Liver (tissue), 8 donors: ENCODE measurements at regions not wholly inside any gene's neighbourhood (a gene's known extent, or its start where the extent isn't known, plus 50 kb on each side); places are given as distances from the start of the nearest gene placed in this dataset.

ENCODE experiments used
- DNase-seq: peaks from one replicate; pipeline ENCODE4 v3.0.0-alpha.2; 2017; ENCODE audit warnings: low spot score
- H3K27ac ChIP-seq, 2 donors: one replicate each; pipeline ENCODE4 v1.7.0; 2013; ENCODE audit warnings: inconsistent platforms in 2 of 2, low read length in 2 of 2, control low read depth in 1 of 2, low read depth in 1 of 2, mild to moderate bottlenecking in 1 of 2
- H3K27me3 ChIP-seq, 4 donors: one replicate each; pipeline versions ENCODE4 v1.6.1 to v1.7.0; 2013; ENCODE audit warnings: low read length in 3 of 4, inconsistent platforms in 1 of 4, mild to moderate bottlenecking in 1 of 4, moderate library complexity in 1 of 4; ENCODE audit not compliant: control insufficient read depth in 4 of 4, insufficient read depth in 4 of 4
- H3K36me3 ChIP-seq, 4 donors: one replicate each; pipeline versions ENCODE4 v1.6.1 to v1.7.0; 2013; ENCODE audit warnings: low read length in 3 of 4, mild to moderate bottlenecking in 3 of 4, low read depth in 1 of 4, moderate library complexity in 1 of 4; ENCODE audit not compliant: control insufficient read depth in 4 of 4, insufficient read depth in 3 of 4
- H3K4me1 ChIP-seq, 4 donors: one replicate each; pipeline versions ENCODE4 v1.6.1 to v1.7.0; 2013; ENCODE audit warnings: low read length in 3 of 4, mild to moderate bottlenecking in 3 of 4, moderate library complexity in 1 of 4; ENCODE audit not compliant: control insufficient read depth in 4 of 4, insufficient read depth in 4 of 4
- H3K4me3 ChIP-seq, 3 donors: one replicate each; pipeline versions ENCODE4 v1.6.1 to v1.7.0; 2013; ENCODE audit warnings: low read length in 3 of 3, control low read depth in 1 of 3, low read depth in 1 of 3, mild to moderate bottlenecking in 1 of 3
- H3K9ac ChIP-seq, 2 donors: one replicate each; pipeline ENCODE4 v1.7.0; 2013; ENCODE audit warnings: low read length in 2 of 2, mild to moderate bottlenecking in 2 of 2, moderate library complexity in 2 of 2, control low read depth in 1 of 2, low read depth in 1 of 2
- H3K9me3 ChIP-seq, 4 donors: one replicate each; pipeline versions ENCODE4 v1.6.1 to v1.7.0; 2013; ENCODE audit warnings: low read length in 3 of 4; ENCODE audit not compliant: control insufficient read depth in 4 of 4
- ATF3 ChIP-seq: IDR thresholded peaks from 2 replicates; pipeline ENCODE4 v1.6.1; 2016; ENCODE audit warnings: antibody characterized with exemption
- EGR1 ChIP-seq, 2 donors: IDR thresholded peaks; 2 replicates each; pipeline ENCODE4 v1.6.1; 2016 to 2018; ENCODE audit warnings: antibody characterized with exemption in 2 of 2, low read depth in 2 of 2
- FOXA2 ChIP-seq: IDR thresholded peaks from 2 replicates; pipeline ENCODE4 v1.6.1; 2016; ENCODE audit warnings: antibody characterized with exemption
- GABPA ChIP-seq, 2 donors: IDR thresholded peaks in 1 of 2; conservative IDR thresholded peaks in 1 of 2; 2 replicates each; pipeline ENCODE4 v1.6.1; 2016; ENCODE audit warnings: antibody characterized with exemption in 2 of 2, mild to moderate bottlenecking in 1 of 2, moderate library complexity in 1 of 2
- HNF4A ChIP-seq, 2 donors: conservative IDR thresholded peaks; 2 replicates each; pipeline ENCODE4 v1.6.1; 2016; ENCODE audit warnings: antibody characterized with exemption in 2 of 2, mild to moderate bottlenecking in 2 of 2
- HNF4G ChIP-seq: IDR thresholded peaks from 2 replicates; pipeline ENCODE4 v1.6.1; 2016; ENCODE audit warnings: antibody characterized with exemption
- JUND ChIP-seq, 2 donors: IDR thresholded peaks; 2 replicates each; pipeline ENCODE4 v1.6.1; 2016; ENCODE audit warnings: antibody characterized with exemption in 2 of 2
- MAX ChIP-seq: IDR thresholded peaks from 2 replicates; pipeline ENCODE4 v1.6.1; 2016; ENCODE audit warnings: antibody characterized with exemption
- NR2F2 ChIP-seq: IDR thresholded peaks from 2 replicates; pipeline ENCODE4 v1.6.1; 2016; ENCODE audit warnings: antibody characterized with exemption
- RAD21 ChIP-seq, 2 donors: IDR thresholded peaks; 2 replicates each; pipeline ENCODE4 v1.6.1; 2016; ENCODE audit warnings: antibody characterized with exemption in 2 of 2, mild to moderate bottlenecking in 2 of 2
- REST ChIP-seq: IDR thresholded peaks from 2 replicates; pipeline ENCODE4 v1.6.1; 2016; ENCODE audit warnings: antibody characterized with exemption, mild to moderate bottlenecking
- RXRA ChIP-seq, 2 donors: IDR thresholded peaks; 2 replicates each; pipeline ENCODE4 v1.6.1; 2017 to 2018; ENCODE audit warnings: antibody characterized with exemption in 2 of 2, mild to moderate bottlenecking in 1 of 2
- SP1 ChIP-seq: IDR thresholded peaks from 2 replicates; pipeline ENCODE4 v1.6.1; 2018; ENCODE audit warnings: antibody characterized with exemption, mild to moderate bottlenecking
- TAF1 ChIP-seq: conservative IDR thresholded peaks from 2 replicates; pipeline ENCODE4 v1.6.1; 2016; ENCODE audit warnings: antibody characterized with exemption, mild to moderate bottlenecking
- YY1 ChIP-seq: IDR thresholded peaks from 2 replicates; pipeline ENCODE4 v1.6.1; 2016; ENCODE audit warnings: antibody characterized with exemption, mild to moderate bottlenecking
- ZBTB33 ChIP-seq: IDR thresholded peaks from 2 replicates; pipeline ENCODE4 v1.6.1; 2016; ENCODE audit warnings: antibody characterized with exemption
- WGBS: extraction: QIAGEN DNeasy Blood & Tissue Kit; methylation state at CpG from one replicate; pipeline ENCODE4 v1.1.7; 2013; 5-methylcytosine and 5-hydroxymethylcytosine counted together
- TF ChIP-seq, protein P1 (sequence below): fragments of 150-350 bp; IDR thresholded peaks from 2 replicates; pipeline ENCODE4 v1.5.1; 2017; ENCODE audit warnings: improper control_type of control experiment, low read depth, low read length; ENCODE audit not compliant: missing input control
- donor health status: healthy.
- donor health status: healthy.
- donor health status: healthy.
- donor health status: healthy.
- donor health status: healthy.

DNA sequence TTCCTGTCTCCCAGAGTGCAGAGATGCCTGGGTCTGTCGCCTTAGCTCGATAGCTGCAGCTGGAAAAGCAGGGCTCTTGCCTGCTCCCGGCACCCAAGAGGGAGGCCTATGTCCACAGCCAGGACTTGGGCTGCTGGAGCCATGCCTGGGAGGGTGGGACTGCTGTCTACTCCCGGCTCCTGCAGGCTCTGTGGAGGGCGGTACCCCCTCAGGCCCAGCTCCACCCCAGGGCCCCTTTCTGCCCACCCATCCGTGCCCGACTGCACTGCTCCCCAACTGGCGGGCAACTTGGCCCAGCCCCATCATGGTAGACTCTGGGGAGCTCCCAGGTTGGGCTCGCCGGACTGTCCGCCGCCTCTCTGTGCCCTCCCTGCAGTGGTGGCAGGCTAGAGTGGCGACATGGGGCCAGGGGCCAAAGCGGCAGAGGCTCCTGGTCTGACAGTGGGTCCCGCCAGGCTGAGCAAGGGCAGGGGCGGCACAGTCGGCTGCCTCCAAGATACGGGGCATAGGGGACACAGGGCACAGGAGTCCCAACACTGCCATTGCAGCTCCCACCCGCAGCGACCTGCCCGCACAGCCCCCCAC is 901.0 kb downstream of the CCDC85A start:
- WGBS, result 86% methylated on average over 21 of the region's 21 CpGs
- no peak overlapping the region for H3K4me3 ChIP-seq
- H3K4me1 ChIP-seq, result no peaks in the 10 kb centered on the region
- H3K36me3 ChIP-seq, result no peaks in the 10 kb centered on the region
- TF ChIP-seq, protein P1, sequence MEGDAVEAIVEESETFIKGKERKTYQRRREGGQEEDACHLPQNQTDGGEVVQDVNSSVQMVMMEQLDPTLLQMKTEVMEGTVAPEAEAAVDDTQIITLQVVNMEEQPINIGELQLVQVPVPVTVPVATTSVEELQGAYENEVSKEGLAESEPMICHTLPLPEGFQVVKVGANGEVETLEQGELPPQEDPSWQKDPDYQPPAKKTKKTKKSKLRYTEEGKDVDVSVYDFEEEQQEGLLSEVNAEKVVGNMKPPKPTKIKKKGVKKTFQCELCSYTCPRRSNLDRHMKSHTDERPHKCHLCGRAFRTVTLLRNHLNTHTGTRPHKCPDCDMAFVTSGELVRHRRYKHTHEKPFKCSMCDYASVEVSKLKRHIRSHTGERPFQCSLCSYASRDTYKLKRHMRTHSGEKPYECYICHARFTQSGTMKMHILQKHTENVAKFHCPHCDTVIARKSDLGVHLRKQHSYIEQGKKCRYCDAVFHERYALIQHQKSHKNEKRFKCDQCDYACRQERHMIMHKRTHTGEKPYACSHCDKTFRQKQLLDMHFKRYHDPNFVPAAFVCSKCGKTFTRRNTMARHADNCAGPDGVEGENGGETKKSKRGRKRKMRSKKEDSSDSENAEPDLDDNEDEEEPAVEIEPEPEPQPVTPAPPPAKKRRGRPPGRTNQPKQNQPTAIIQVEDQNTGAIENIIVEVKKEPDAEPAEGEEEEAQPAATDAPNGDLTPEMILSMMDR, result no peak
- no peak for TF ChIP-seq ATF3
- TF ChIP-seq TAF1, result no peak
- TF ChIP-seq HNF4A (conservative IDR thresholded peaks at IDR 0.05), result no peak
- TF ChIP-seq EGR1 (IDR thresholded peaks at IDR 0.05; ENCODE audit: low read depth in 2 of 2), result no peak
- no peak for TF ChIP-seq RAD21 (IDR thresholded peaks at IDR 0.05)
- TF ChIP-seq FOXA2, result no peak
- no peak for TF ChIP-seq GABPA (IDR thresholded peaks at IDR 0.05 in 1 of 2, conservative IDR thresholded peaks at IDR 0.05 in 1 of 2)
- TF ChIP-seq REST, result no peak
- no peak for TF ChIP-seq RXRA (IDR thresholded peaks at IDR 0.05)
- TF ChIP-seq MAX, result no peak
- TF ChIP-seq JUND (IDR thresholded peaks at IDR 0.05), result no peak
- no peak for TF ChIP-seq HNF4G
- no peak for TF ChIP-seq YY1
- no peak for TF ChIP-seq NR2F2
- TF ChIP-seq ZBTB33, result no peak
- peaks cover 0 to 5% (median 2%) of the 10 kb centered on the region in 4 donors for H3K9me3 ChIP-seq
- H3K27me3 ChIP-seq, result no peaks in the 10 kb centered on the region
- no peak for DNase-seq
- H3K9ac ChIP-seq, result no peak overlapping the region
- H3K27ac ChIP-seq, result no peak overlapping the region

- H3K4me3 ChIP-seq, result no peak overlapping the region
- H3K9ac ChIP-seq, result no peak overlapping the region
- DNase-seq, result no peak
- TF ChIP-seq SP1 (no peak), REST (no peak), ATF3 (no peak), HNF4A (conservative IDR thresholded peaks at IDR 0.05) (no peak), HNF4G (no peak)
- TF ChIP-seq, protein P1, result no peak
- H3K27ac ChIP-seq, result no peak overlapping the region
- H3K27me3 ChIP-seq, result no peaks in the 10 kb centered on the region
- H3K9me3 ChIP-seq, result peaks cover 0 to 3% (median 0%) of the 10 kb centered on the region in 4 donors
- no peaks in the 10 kb centered on the region for H3K4me1 ChIP-seq
- no peaks in the 10 kb centered on the region for H3K36me3 ChIP-seq
Measured at GRCh38 chr2:57093020-57093419, 909.2 kb downstream of the CCDC85A start.
